NB4 (cell line): ENCODE measurements at regions not wholly inside any gene's neighbourhood (a gene's known extent, or its start where the extent isn't known, plus 50 kb on each side); places are given as distances from the start of the nearest gene placed in this dataset.

Source experiments
- POLR2A ChIP-seq: IDR thresholded peaks from 2 replicates; pipeline ENCODE4 v1.6.1; 2011; ENCODE audit warnings: mild to moderate bottlenecking; ENCODE audit not compliant: insufficient read length; ENCODE audit errors: extremely low read depth
- TF ChIP-seq, protein P1 (sequence below): IDR thresholded peaks from one replicate; pipeline ENCODE4 v1.5.1; 2012; ENCODE audit warnings: low read depth, low read length

DNA sequence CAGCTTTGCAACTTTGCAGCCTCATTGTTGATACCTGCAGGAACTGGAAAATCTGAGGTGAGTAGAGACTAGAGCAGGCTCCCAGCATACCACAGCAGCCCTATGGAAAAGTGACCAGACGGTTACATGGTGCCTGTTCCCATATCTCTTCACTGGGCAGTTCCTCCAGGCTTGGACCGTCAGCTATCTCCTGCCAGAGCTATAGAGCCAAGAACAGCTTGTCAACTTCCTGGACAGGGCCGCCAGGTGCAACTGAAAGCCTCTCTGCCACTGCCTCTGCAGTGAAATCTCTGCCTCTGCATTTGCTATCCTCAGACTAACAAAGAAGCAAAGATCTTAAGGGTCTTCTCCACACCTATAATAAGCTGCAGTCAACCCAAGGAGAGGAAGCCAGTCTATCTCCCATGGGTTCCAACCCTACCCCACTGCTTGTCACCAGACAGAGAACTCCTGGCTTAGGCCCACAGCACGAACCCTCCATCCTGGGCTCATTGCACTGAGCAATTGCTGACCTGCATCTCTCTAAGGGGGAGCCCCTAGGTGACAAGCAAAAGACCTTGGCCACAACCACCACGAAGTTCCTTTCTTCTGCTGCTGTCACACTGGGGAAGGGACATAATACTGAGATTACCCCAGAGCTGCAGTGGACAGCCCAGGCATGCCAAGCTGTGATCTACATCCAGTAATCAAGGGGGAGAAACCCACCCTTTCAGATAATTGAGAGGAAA is 60.1 kb upstream of the KHDRBS2 start:
- TF ChIP-seq, protein P1, sequence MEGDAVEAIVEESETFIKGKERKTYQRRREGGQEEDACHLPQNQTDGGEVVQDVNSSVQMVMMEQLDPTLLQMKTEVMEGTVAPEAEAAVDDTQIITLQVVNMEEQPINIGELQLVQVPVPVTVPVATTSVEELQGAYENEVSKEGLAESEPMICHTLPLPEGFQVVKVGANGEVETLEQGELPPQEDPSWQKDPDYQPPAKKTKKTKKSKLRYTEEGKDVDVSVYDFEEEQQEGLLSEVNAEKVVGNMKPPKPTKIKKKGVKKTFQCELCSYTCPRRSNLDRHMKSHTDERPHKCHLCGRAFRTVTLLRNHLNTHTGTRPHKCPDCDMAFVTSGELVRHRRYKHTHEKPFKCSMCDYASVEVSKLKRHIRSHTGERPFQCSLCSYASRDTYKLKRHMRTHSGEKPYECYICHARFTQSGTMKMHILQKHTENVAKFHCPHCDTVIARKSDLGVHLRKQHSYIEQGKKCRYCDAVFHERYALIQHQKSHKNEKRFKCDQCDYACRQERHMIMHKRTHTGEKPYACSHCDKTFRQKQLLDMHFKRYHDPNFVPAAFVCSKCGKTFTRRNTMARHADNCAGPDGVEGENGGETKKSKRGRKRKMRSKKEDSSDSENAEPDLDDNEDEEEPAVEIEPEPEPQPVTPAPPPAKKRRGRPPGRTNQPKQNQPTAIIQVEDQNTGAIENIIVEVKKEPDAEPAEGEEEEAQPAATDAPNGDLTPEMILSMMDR, result no peak
- TF ChIP-seq POLR2A, result no peak
